GM21619 (cell line): ENCODE measurements at regions not wholly inside any gene's neighbourhood (a gene's known extent, or its start where the extent isn't known, plus 50 kb on each side); places are given as distances from the start of the nearest gene placed in this dataset.

Experiments
- ATAC-seq: cut with Tn5 transposase; IDR thresholded peaks from one replicate; pipeline ENCODE4 v1.9.1; 2021; ENCODE audit not compliant: unreplicated experiment

- ATAC-seq = no peak
Measured at GRCh38 chr1:184267747-184268146, 119.1 kb upstream of the C1orf21 start.

- ATAC-seq = no peak
Measured at GRCh38 chr1:184270556-184270955, 116.3 kb upstream of the C1orf21 start.

GRCh38 chr1:184272175-184272866 is 114.5 kb upstream of the C1orf21 start:
- no peak for ATAC-seq

DNA sequence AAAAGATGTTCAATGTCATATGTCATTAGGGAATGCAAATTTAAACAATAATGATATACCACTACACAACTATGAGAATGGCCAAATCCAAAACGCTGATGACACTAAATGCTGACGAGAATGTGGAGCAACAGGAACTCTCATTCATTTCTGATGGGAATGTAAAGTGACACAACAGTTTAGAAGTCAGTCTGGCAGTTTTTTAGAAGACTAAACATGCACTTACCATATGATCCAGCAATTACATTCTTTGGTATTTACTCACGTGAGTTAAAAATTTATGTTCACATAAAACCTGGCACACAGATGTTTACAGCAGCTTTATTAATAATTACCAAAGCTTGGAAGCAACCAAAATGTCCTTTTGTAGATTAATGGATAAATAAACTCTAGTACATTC is 110.4 kb upstream of the C1orf21 start:
- no peak for ATAC-seq

DNA sequence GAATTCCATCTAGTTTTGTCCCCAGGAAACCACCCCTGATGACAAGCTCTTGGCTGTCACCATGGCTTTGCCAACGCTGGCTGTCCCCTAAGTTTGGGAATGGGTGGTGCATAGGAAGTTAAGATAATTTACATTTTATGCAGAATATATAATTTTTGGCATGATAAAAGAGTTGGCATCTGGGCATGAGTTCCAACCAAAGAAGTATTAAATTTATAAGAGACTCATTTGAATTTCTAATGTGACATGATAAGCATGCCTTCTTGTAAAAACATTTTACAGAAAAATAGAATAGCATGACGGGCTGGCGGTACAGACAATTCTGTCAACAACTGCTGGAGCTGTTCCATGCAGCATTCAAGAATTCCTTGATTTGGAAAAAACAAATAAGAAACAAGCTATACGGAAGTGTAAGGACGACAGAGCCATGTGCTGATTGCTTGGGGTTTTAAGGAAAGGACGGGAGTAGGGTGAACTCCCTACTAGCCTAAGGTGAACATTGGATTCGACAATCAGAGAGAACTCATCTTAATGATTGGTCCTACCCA is 106.8 kb upstream of the C1orf21 start:
- ATAC-seq = no peak

- ATAC-seq = no peak
Measured at GRCh38 chr1:184283999-184284398, 102.8 kb upstream of the C1orf21 start.

DNA sequence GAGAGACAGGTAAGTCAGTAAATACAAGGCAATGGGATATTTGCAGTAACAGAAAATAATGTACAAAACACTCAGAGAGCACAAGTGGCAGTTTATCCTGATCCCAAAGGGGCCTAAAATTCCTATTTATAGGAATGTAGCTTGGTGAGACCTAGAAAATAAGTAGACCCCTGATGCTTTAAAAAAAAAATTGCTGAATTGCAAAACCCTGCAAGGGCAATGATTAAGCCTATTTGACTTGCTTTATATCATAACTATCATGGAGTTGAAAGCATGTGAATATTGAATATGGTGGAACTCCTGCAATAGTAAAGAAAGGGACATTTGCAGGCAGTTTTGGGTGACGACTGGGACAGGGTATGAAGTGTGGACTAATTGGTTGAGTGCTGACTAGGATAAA is 101.9 kb upstream of the C1orf21 start:
- no peak for ATAC-seq

- no peak for ATAC-seq
Measured at GRCh38 chr1:184285401-184286087, 101.3 kb upstream of the C1orf21 start.

DNA sequence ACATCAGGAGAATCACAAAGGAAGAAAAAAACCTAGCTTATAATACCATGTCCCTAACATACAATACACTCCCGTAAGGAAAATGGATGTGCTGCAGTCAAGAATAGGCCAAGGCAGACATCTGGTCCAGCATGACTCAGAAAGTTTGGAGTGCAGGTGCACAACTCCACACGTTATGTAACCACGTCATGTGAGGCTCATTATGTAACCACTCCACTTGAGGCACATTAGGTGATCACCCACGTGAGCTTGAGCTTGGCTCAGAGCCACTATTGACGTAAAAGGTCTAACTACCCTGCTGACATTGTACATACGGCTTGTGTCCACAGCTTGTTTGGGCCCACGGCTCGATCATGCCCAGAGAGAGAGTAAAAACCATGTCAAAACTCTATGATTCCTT is 99.8 kb upstream of the C1orf21 start:
- no peak for ATAC-seq

DNA sequence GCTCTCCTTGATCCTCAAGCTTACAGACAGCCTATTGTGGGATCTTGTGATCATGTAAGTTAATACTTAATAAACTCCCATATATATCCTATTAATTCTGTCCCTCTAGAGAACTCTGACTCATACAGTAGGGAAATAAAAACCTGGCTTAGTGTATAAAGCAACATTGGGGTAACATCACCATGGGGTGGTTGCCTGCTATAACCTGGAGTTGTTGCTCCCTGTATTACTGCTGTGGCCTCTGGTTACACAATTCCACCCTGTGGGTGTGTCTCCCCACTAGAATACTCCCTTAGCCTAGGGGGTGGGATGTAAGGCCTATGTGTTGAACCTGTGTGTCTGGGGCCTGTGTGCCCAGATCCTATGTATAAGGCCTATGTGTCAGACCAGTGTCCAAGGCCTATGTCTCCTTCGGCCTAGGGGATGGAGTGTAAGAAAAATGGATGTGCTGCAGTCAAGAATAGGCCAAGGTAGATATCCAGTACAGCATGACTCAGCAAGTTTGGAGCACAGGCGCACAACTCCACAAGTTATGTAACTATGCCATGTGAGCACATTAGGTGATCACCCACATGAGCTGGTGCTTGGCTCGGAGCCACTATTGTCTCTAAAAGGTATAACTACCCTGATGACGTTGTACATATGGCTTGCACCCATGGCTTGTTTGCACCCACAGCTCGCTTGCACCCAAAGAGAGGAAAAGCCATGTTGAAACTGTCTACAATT is 96.8 kb upstream of the C1orf21 start:
- no peak for ATAC-seq

GRCh38 chr1:184291701-184292100 is 95.1 kb upstream of the C1orf21 start:
- ATAC-seq = no peak

GRCh38 chr1:184292101-184292500 is 94.7 kb upstream of the C1orf21 start:
- ATAC-seq = no peak

DNA sequence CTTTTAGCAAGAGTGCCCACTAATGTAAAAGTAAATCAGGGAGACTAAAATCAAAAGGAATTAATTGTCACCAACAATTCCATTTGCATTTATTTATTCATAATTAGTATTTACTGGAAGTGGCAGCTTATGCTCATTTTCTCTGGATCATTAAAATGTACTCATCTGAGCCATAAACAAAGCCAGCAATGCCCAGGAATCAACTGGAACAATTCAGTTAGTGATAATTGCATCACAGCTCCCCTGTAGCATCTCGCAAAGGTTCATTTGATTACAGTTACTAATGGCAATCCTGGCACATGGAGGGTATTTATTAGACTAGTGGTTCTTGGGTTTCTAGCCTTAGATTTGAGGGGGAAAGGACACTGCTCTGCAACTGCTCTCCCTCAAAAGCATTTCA is 92.7 kb upstream of the C1orf21 start:
- ATAC-seq = no peak

DNA sequence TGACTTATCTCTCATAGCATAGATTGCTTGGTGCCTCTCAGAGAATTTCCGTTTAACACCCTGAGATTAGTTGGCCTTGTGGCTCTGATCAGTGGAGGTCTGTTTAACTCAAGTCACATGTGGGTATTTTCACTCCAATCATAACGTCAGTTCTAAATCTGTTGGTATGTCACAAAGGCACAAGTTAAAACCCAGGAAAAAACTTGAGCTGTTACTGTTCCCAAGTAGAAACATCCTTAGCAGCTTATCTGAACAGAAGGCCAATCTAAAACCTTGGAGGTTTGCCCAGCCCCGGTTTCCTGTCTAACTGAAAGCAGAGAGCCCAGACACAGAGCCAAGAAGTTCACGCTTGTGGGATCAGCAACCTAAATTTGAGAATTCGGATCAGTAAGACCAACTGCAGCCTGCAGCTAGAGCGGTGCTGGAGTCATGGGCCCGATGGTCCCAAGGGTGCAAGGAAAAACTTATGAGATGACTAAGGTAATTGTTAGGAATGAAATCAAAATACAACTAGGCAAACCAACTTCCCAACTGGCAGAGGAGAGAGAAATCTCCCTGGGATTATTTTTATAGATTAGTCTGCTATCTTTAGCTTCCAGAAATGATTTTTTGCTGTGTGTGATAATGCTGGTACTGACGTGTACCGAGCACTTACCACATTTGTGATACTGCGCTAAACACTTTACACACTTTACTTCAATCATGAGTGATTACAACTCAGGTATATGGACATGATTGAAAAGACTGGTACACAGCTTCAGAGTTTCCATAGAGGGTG is 90.2 kb upstream of the C1orf21 start:
- ATAC-seq = no peak

GRCh38 chr1:184297244-184297750 is 89.5 kb upstream of the C1orf21 start:
- ATAC-seq = no peak

- ATAC-seq = no peak
Measured at GRCh38 chr1:184298440-184299405, 88.1 kb upstream of the C1orf21 start.

- no peak for ATAC-seq
Measured at GRCh38 chr1:184299406-184299790, 87.4 kb upstream of the C1orf21 start.

- ATAC-seq = no peak
Measured at GRCh38 chr1:184299796-184300195, 87.0 kb upstream of the C1orf21 start.

GRCh38 chr1:184300446-184300845 is 86.4 kb upstream of the C1orf21 start:
- no peak for ATAC-seq

DNA sequence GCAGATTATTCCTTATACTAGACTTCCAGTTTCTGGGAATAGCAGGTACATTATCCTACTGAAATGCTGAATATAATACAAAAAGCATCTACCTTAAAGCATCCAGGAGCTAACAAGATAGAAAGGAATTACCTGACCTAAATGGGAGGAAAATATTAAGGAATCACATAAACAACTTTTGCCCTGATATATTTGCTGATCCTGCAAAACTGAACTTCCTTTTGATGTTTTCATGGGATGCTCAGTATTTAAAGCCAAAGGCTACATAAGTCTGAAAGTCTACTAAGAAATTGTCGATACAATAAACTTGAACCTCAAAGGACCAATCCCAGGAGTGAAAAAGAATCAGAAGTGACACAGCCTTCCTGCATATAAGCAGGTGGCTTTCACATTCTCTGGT is 85.6 kb upstream of the C1orf21 start:
- no peak for ATAC-seq
